SK-N-SH (cell line): ENCODE measurements at regions not wholly inside any gene's neighbourhood (a gene's known extent, or its start where the extent isn't known, plus 50 kb on each side); places are given as distances from the start of the nearest gene placed in this dataset.

ENCODE experiments used
- EP300 ChIP-seq, 2 experiments: IDR thresholded peaks; 2 replicates each; pipeline versions ENCODE4 v1.4.0 to v1.6.1; 2012; ENCODE audit warnings: borderline replicate concordance in 1 of 2, low read depth in 1 of 2, low read length in 1 of 2
- EZH2phosphoT487 ChIP-seq: fragments of 200-600 bp; sonication (generic); IDR thresholded peaks from 2 replicates; pipeline ENCODE4 v1.6.1; 2017; ENCODE audit warnings: low read depth, mixed run types, mild to moderate bottlenecking, antibody characterized with exemption, moderate library complexity, borderline replicate concordance
- FOSL2 ChIP-seq: IDR thresholded peaks from 2 replicates; pipeline ENCODE4 v1.4.0; 2012; ENCODE audit warnings: low read depth, mild to moderate bottlenecking, moderate library complexity, borderline replicate concordance
- FOXJ3 ChIP-seq: sonication (generic); formaldehyde crosslinking; IDR thresholded peaks from 2 replicates; pipeline ENCODE4 v1.5.1; 2020; ENCODE audit warnings: mild to moderate bottlenecking, missing genetic modification reagents
- FOXM1 ChIP-seq: IDR thresholded peaks from 2 replicates; pipeline ENCODE4 v1.4.0; 2012; ENCODE audit warnings: low read depth, mild to moderate bottlenecking
- JUND ChIP-seq: IDR thresholded peaks from 2 replicates; pipeline ENCODE4 v1.4.0; 2012
- MXI1 ChIP-seq: IDR thresholded peaks from 2 replicates; pipeline ENCODE4 v1.6.1; 2012; ENCODE audit warnings: mild to moderate bottlenecking, low read depth, low read length, improper control_type of control experiment
- POLR2AphosphoS5 ChIP-seq: IDR thresholded peaks from 2 replicates; pipeline ENCODE4 v1.6.1; 2012; ENCODE audit warnings: low read depth, low read length
- SIN3A ChIP-seq: IDR thresholded peaks from 2 replicates; pipeline ENCODE4 v1.6.1; 2012; ENCODE audit warnings: low read depth, mild to moderate bottlenecking, low read length, moderate library complexity, borderline replicate concordance
- SMC3 ChIP-seq: IDR thresholded peaks from 2 replicates; pipeline ENCODE4 v1.6.1; 2012; ENCODE audit warnings: low read depth, low read length, improper control_type of control experiment
- TEAD4 ChIP-seq: IDR thresholded peaks from 2 replicates; pipeline ENCODE4 v1.4.0; 2012; ENCODE audit warnings: mild to moderate bottlenecking, borderline replicate concordance; ENCODE audit not compliant: insufficient read depth
- TF ChIP-seq, protein P1 (sequence below): fragments of 200-600 bp; sonication (generic); IDR thresholded peaks from 2 replicates; pipeline ENCODE4 v1.6.1; 2017; ENCODE audit warnings: antibody characterized with exemption, mild to moderate bottlenecking, moderate library complexity
- TF ChIP-seq, protein P2 (sequence below): IDR thresholded peaks from 2 replicates; pipeline ENCODE4 v1.4.0; 2012; ENCODE audit warnings: low read depth

DNA sequence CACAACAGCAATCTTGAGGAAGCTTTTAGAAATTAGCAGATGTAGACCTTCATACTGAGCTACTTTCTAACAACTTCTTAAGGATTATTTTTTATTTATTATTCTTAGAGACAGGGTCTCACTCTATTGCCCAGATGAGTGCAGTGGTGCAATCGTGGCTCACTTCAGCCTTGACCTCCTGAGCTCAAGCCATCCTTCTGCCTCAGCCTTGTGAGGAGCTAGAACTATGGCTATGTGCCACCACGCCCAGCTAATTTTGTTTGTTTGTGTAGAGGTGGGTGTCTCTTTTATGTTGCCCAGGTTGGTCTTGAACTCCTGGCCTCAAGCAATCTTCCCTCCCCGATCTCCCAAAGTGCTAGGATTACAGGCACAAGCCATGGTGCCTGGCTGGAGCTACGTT, 200.6 kb downstream of the TSHZ3 start:
- TF ChIP-seq FOSL2 (no peak), SIN3A (no peak), TEAD4 (no peak), EZH2phosphoT487 (no peak), FOXJ3 (no peak), MXI1 (no peak), FOXM1 (no peak), POLR2AphosphoS5 (no peak), SMC3 (no peak), JUND (no peak), EP300 (IDR thresholded peaks at IDR 0.05; ENCODE audit: borderline replicate concordance in 1 of 2, low read depth in 1 of 2, low read length in 1 of 2) (no peak)
- TF ChIP-seq, protein P1, sequence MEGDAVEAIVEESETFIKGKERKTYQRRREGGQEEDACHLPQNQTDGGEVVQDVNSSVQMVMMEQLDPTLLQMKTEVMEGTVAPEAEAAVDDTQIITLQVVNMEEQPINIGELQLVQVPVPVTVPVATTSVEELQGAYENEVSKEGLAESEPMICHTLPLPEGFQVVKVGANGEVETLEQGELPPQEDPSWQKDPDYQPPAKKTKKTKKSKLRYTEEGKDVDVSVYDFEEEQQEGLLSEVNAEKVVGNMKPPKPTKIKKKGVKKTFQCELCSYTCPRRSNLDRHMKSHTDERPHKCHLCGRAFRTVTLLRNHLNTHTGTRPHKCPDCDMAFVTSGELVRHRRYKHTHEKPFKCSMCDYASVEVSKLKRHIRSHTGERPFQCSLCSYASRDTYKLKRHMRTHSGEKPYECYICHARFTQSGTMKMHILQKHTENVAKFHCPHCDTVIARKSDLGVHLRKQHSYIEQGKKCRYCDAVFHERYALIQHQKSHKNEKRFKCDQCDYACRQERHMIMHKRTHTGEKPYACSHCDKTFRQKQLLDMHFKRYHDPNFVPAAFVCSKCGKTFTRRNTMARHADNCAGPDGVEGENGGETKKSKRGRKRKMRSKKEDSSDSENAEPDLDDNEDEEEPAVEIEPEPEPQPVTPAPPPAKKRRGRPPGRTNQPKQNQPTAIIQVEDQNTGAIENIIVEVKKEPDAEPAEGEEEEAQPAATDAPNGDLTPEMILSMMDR = no peak
- TF ChIP-seq, protein P2, sequence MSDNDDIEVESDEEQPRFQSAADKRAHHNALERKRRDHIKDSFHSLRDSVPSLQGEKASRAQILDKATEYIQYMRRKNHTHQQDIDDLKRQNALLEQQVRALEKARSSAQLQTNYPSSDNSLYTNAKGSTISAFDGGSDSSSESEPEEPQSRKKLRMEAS = no peak
